OCI-LY3 (cell line): ENCODE measurements at regions not wholly inside any gene's neighbourhood (a gene's known extent, or its start where the extent isn't known, plus 50 kb on each side); places are given as distances from the start of the nearest gene placed in this dataset.

Source experiments
- H2AFZ ChIP-seq: fragments of 200-600, 300-600 bp; shearing (Covaris generic); 2 replicates; pipeline ENCODE4 v1.6.0; 2014; ENCODE audit warnings: antibody characterized with exemption, low read depth, low read length
- H3K27ac ChIP-seq: fragments of 200-600, 300-600 bp; sonication (generic); 2 replicates; pipeline ENCODE4 v1.5.1; 2014; ENCODE audit warnings: mild to moderate bottlenecking, low read length, moderate library complexity, mixed read lengths
- H3K27me3 ChIP-seq: fragments of 200-600, 300-600 bp; sonication (generic); 2 replicates; pipeline ENCODE4 v1.6.1; 2014; ENCODE audit warnings: low read depth, low read length, mixed read lengths
- H3K36me3 ChIP-seq: fragments of 200-600, 300-600 bp; sonication (generic); replicated peaks from 2 replicates; pipeline ENCODE3; 2014; ENCODE audit warnings: low read depth, low read length, mixed read lengths
- H3K4me1 ChIP-seq: fragments of 300-600, 200-600 bp; sonication (generic); 2 replicates; pipeline ENCODE4 v1.6.1; 2014; ENCODE audit warnings: low read length, mixed read lengths
- H3K4me2 ChIP-seq: fragments of 200-600, 300-600 bp; sonication (generic); 2 replicates; pipeline ENCODE4 v1.6.1; 2014; ENCODE audit warnings: low read length, mixed read lengths
- H3K4me3 ChIP-seq: fragments of 300-600, 200-600 bp; sonication (generic); 2 replicates; pipeline ENCODE4 v1.5.1; 2014; ENCODE audit warnings: antibody characterized with exemption, mild to moderate bottlenecking, low read length, moderate library complexity
- H3K79me2 ChIP-seq: fragments of 300-600, 200-600 bp; shearing (Covaris generic); 2 replicates; pipeline ENCODE4 v1.6.1; 2014; ENCODE audit warnings: mild to moderate bottlenecking, low read length, mixed read lengths
- H3K9ac ChIP-seq: fragments of 300-600, 200-600 bp; shearing (Covaris generic); 2 replicates; pipeline ENCODE4 v1.6.0; 2014; ENCODE audit warnings: mild to moderate bottlenecking, low read length, moderate library complexity
- H3K9me3 ChIP-seq: fragments of 200-600, 300-600 bp; shearing (Covaris generic); 2 replicates; pipeline ENCODE4 v1.6.1; 2014; ENCODE audit warnings: low read length, mixed read lengths; ENCODE audit not compliant: insufficient read depth
- H4K20me1 ChIP-seq: fragments of 200-600, 300-600 bp; sonication (generic); 2 replicates; pipeline ENCODE4 v1.6.1; 2016; ENCODE audit warnings: low read length, mixed read lengths; ENCODE audit not compliant: insufficient read depth
- CTCF ChIP-seq: fragments of 200-600, 300-600 bp; sonication (generic); IDR thresholded peaks from 2 replicates; pipeline ENCODE4 v1.5.1; 2014; ENCODE audit warnings: antibody characterized with exemption, low read length, low read depth
- EZH2phosphoT487 ChIP-seq: fragments of 200-600 bp; shearing (Covaris generic); IDR thresholded peaks from 2 replicates; pipeline ENCODE4 v1.6.1; 2018; ENCODE audit warnings: antibody characterized with exemption, mixed run types, low read depth

- no peak overlapping the region for H3K27ac ChIP-seq
- TF ChIP-seq CTCF = no peak
- TF ChIP-seq EZH2phosphoT487 = no peak
- H3K4me1 ChIP-seq = no peaks in the 10 kb centered on the region
- no peak overlapping the region for H3K4me3 ChIP-seq
- H3K27me3 ChIP-seq = no peaks in the 10 kb centered on the region; the same call in 1 of the 2 replicates
- H3K9ac ChIP-seq = no peak overlapping the region
- H3K9me3 ChIP-seq = no peaks in the 10 kb centered on the region
- no peaks in the 10 kb centered on the region for H3K36me3 ChIP-seq
- H3K4me2 ChIP-seq = no peak overlapping the region
- H3K79me2 ChIP-seq = no peaks in the 10 kb centered on the region
- H4K20me1 ChIP-seq = no peaks in the 10 kb centered on the region
- H2AFZ ChIP-seq = no peak overlapping the region
Measured at GRCh38 chr15:47470983-47471382, 246.3 kb upstream of the SEMA6D start.

- no peak overlapping the region for H3K9ac ChIP-seq
- no peaks in the 10 kb centered on the region; the same call in 1 of the 2 replicates for H3K27me3 ChIP-seq
- no peak overlapping the region for H2AFZ ChIP-seq
- no peaks in the 10 kb centered on the region for H3K36me3 ChIP-seq
- TF ChIP-seq EZH2phosphoT487 (no peak), CTCF (no peak)
- no peaks in the 10 kb centered on the region for H4K20me1 ChIP-seq
- H3K27ac ChIP-seq = no peak overlapping the region
- no peak overlapping the region for H3K4me2 ChIP-seq
- H3K4me1 ChIP-seq = no peaks in the 10 kb centered on the region
- no peak overlapping the region for H3K4me3 ChIP-seq
- no peaks in the 10 kb centered on the region for H3K79me2 ChIP-seq
- no peaks in the 10 kb centered on the region for H3K9me3 ChIP-seq
Measured at GRCh38 chr15:47473106-47473725, 244.1 kb upstream of the SEMA6D start.

GRCh38 chr15:47473832-47474231 lies 243.5 kb upstream of the SEMA6D start:
- no peak overlapping the region for H2AFZ ChIP-seq
- no peaks in the 10 kb centered on the region; the same call in 1 of the 2 replicates for H3K27me3 ChIP-seq
- H3K9me3 ChIP-seq = no peaks in the 10 kb centered on the region
- no peak overlapping the region for H3K9ac ChIP-seq
- H3K79me2 ChIP-seq = no peaks in the 10 kb centered on the region
- H3K4me1 ChIP-seq = no peaks in the 10 kb centered on the region
- no peak overlapping the region for H3K4me2 ChIP-seq
- no peak overlapping the region for H3K27ac ChIP-seq
- H3K36me3 ChIP-seq = no peaks in the 10 kb centered on the region
- TF ChIP-seq EZH2phosphoT487 (no peak), CTCF (no peak)
- no peak overlapping the region for H3K4me3 ChIP-seq
- H4K20me1 ChIP-seq = no peaks in the 10 kb centered on the region

- Histone ChIP-seq H3K79me2 (no peaks in the 10 kb centered on the region), H3K27ac (no peak overlapping the region), H3K27me3 (no peaks in the 10 kb centered on the region; the same call in 1 of the 2 replicates), H3K4me1 (no peaks in the 10 kb centered on the region), H2AFZ (no peak overlapping the region), H3K9me3 (no peaks in the 10 kb centered on the region), H3K4me2 (no peak overlapping the region), H3K9ac (no peak overlapping the region), H3K4me3 (no peak overlapping the region), H4K20me1 (no peaks in the 10 kb centered on the region), H3K36me3 (no peaks in the 10 kb centered on the region)
- TF ChIP-seq CTCF (no peak), EZH2phosphoT487 (no peak)
Measured at GRCh38 chr15:47475336-47475735, 242.0 kb upstream of the SEMA6D start.
